Globus pallidus (tissue), 1 donor: ENCODE measurements at regions not wholly inside any gene's neighbourhood (a gene's known extent, or its start where the extent isn't known, plus 50 kb on each side); places are given as distances from the start of the nearest gene placed in this dataset.
"Not testable (repeated sequence)": the region's sequence is repeated elsewhere in the genome, so short reads cannot be mapped to it uniquely, and the experiment has no call there.

Experiments used
- DNase-seq: peaks from one replicate; pipeline ENCODE4 v3.0.0-alpha.2; 2015; ENCODE audit warnings: low spot score

GRCh38 chr3:168779970-168780645, 684.4 kb upstream of the GOLIM4 start:
- not testable (repeated sequence) for DNase-seq

GRCh38 chr3:168753724-168754123, 658.0 kb upstream of the GOLIM4 start:
- DNase-seq, result no peak

DNA sequence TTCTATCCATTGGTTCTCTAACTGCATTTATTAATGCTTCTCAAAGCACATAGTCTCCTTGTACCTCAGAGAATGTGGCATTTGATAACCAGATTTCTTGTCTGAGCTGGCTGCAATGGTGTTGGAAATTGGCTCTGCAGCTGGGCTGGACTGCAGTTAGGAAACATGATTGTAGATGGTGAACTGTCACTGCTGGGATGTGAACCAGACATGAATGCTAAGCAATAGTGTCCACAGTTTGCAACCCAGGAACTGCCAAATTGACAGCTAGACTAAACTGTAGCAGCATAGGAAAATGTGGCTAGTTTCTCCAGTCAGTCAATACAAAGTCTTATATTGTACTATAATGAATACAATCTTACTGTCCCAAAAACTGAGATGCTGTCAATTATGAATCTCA, 656.6 kb upstream of the GOLIM4 start:
- no peak for DNase-seq

DNA sequence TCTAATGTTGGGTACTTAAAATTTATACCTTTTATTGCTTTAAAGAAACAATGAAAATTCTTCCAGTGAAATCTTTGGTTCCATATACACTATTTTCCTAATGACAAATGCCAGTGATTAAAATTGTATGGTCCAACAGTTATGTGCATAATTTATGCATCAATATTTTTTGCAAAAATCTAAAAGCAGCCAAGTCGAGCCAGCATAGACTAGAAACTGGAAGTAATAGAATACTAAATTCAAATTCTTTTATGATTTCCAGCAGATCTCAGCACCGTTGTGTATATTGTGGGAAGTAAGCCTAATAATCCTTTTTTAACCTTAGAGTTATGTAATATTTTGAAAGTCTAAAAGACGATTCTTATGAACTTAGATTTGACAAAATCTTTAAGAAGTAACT, 652.0 kb upstream of the GOLIM4 start:
- no peak for DNase-seq

GRCh38 chr3:168738527-168739325, 643.0 kb upstream of the GOLIM4 start:
- no peak for DNase-seq

DNA sequence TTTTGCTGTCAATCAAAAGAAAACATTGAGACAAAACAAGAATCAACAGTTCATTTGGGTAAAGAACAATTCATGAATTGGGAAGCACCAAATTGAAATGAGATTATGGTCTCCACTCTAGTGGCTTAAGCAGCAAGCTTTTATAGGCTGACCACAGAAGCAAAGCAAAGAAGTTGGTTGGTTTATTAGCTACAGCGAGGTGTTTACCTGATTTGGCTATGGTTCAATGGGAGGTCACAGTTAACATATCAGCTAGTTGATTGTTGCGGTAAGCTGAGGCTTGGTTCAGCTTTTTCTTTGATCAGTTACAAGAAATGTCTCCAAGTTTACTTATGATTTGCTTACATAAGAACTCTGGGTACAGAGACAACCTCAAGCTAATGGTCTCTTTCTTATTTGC, 640.5 kb upstream of the GOLIM4 start:
- no peak for DNase-seq

DNA sequence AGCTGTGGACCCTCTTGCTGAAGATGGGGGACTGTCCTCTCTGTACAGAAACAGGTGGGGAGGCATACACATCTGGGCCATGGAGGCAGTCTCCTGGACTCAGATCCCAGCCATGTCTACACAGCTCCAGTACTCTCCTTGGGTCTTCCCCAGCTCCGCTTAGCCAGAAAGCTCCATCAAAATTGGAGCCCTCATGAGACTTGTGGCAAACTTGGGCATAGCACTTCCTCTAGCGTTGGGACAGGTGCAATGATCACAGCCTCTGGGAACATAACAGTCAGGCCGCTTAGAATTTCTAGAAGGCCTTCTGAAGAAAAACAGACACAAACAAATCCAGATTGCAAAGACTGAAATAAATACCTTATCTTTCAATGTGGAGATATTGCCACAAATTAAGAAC, 634.3 kb upstream of the GOLIM4 start:
- DNase-seq, result no peak

- DNase-seq, result no peak
These were observed 626.4 kb upstream of the GOLIM4 start for GRCh38 chr3:168722091-168722490.

DNA sequence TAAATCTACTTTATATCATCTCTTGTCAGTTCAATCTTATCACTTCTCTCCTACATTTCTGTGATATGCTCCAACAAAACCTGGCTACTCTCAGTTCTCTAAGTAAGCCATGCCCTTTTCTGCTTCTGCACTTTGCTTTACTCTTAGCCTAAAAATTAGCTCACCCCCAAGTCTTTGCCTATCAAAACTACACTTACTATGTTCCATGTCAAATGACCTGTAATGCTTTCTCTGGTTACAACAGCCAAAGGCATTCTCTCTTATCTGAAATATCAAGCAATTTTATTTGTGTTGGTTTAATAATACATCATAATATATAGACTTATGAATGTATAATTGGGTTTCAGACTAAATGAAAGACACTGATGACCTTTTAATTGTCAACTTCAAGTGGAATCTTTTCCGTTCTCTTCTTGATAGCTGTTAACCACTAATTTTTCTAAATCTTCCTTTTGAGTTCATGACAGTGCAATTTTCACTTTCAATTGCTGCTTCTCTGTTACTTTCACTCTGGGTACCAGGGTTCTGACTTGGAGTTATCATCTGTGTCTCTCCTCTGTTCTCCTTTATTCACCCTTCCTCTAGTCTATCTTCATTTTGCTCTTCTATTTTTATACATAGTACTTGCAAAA, 619.0 kb upstream of the GOLIM4 start:
- DNase-seq, result no peak

DNA sequence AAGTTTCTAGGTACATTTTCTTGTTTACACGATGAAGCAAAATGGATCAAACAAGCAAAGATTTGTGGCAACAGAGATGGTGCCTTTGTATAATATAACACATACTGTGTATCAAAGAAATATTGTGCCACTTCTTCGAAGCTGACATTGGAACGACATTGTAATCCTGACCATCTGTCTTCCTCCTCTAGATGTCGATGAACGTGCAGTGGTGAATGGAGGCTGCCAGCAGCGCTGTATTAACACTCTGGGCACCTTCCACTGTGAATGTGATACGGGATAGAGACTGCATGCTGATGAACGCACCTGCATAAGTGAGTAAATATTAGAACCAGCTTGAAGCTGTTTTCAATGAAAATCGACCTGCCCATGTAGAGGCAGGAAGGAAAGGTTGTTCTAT, 613.3 kb upstream of the GOLIM4 start:
- DNase-seq, result no peak

- DNase-seq, result no peak
These were observed 612.2 kb upstream of the GOLIM4 start for GRCh38 chr3:168707900-168708299.

- DNase-seq, result no peak
These were observed 609.7 kb upstream of the GOLIM4 start for GRCh38 chr3:168705412-168705811.

DNA sequence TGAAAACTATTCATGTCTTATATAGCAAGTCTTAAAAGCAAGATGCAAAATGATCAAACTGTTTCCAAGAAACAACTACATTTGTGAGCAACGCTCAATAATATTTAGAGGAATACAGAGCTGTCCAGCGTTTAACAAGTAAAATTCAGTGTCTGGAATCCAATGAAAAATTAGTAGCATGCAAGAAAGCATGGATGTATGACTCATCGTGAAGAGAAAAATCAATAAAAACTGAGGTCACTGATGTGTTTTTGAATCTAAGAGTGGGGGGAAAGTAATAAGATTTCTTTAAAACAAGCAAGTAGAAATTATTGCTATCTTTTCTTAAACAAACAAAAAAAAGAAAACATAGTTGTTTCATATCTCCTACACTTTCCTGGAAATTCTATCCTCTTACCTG, 600.3 kb upstream of the GOLIM4 start:
- no peak for DNase-seq

DNA sequence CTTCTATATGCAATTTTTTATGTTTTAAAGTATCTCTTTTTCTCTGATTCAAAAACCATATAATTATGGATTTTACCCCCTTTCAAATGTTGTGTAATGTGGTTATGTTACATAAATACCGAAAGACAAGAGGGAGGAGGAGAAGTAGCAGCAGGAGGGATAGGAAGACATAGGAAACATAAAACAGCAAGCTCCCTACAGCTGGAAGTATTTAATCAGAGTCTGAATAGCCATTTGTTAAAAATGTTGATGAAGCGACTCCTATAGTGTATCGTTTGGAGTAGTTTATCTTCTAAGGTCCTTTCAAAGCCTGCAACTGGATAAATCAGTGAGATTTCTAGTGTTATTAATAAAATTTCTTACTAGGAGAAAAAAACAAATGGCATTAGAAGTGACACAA, 598.1 kb upstream of the GOLIM4 start:
- DNase-seq, result no peak

DNA sequence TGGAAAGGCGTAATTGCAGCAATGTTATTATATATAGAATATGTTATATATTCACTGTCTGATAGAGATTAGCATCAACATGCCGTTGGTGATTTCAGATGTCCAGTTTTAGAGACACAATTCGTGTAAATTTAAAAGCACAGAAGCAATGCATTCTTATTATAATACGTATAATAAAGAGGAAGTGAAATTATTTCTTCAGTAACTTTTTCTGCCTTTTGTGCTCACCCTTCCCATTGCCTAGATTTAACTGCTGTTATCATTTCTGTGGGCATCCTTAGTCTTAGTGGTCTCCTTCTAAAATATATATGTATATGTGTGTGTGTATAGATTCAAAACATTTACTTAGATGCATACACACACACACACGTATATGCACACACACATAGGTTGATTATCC, 592.5 kb upstream of the GOLIM4 start:
- no peak for DNase-seq

DNA sequence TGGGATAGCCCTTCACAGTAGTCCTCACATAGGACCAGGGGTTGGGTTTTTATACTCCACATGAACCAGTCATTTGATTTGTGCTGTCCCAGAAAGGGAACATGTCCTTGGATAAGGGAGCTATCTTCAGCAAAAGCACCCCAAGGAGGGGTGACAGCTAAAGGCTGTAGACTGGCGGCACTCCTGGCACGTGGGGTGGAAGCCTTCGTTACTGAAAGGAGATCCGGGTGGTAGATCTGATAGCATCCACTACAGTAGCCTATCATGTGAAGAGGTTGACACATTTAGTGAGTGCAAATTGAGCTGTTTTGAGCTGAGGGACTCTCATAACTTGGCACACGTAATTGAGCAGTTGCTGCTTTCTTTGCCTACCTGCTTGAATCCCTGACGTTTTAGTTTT, 588.8 kb upstream of the GOLIM4 start:
- no peak for DNase-seq

GRCh38 chr3:168678730-168679129, 583.0 kb upstream of the GOLIM4 start:
- DNase-seq, result no peak

DNA sequence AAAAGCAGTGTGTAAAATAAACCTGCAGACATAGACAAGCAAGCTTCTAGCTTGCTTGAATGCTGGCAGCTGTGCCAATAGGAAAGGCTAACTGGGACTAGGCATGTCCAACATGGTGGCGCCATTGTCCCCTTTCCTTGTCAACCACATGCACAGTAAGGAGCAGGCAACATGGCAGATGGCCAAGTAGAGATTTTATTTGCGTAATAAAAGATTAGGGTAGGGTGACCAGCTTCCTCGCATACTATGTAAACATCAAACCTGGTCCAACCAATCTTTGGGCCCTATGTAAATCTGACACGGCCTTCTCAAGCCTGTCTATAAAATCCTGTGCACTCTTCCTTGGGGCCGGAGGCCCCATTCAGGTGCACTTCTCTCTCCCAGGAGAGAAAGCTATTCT, 575.4 kb upstream of the GOLIM4 start:
- no peak for DNase-seq

DNA sequence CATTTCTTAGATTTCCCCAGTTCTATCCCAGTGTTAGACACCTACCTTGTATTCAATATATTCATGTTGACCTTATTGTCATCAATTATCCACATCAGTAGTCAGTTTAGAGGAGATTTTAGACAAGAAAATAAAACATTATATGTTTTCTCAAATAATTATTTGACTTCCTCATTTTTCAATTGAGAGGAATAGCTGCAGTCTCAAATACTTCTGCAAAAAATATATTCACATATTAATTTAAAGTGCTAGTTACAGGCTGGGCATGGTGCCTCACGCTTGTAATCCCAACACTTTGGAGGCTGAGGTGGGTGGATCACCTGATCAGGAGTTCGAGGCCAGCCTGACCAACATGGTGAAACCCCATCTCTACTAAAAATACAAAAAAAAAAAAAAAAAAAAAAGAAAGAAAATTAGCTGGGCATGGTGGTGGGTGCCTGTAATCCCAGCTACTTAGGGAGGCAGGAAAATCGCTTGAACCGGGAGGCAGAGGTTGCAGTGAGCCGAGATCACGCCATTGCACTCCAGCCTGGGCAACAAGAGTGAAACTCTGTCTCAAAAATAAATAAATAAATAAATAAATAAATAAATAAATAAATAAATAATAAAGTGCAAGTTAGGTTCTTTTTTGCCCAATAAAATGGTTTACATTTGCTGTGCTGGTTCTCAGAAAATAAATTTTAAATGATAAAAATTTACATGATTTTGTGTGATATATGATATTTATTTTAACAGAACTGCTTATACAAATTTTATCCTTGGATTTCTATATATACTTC, 565.3 kb upstream of the GOLIM4 start:
- not testable (repeated sequence) for DNase-seq

GRCh38 chr3:168659015-168659414, 563.3 kb upstream of the GOLIM4 start:
- DNase-seq, result no peak

DNA sequence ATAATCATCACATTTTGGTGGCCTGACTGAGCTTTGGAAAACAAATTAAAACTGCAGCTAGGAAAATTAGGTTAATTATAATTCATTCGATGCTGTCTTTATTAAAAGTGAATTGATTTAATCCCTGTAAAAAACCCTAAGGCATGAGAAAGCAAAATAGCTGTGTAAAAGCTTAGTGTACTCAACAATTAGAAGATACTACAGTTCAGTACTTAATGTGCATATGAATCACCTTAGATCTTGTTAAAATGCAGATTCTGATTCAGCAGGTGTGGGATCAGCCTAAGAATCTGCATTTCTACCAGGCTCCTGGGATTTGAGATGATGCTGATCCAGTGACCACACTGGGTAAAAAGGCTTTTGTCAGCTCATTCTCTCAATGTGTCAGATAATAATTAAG, 559.9 kb upstream of the GOLIM4 start:
- DNase-seq, result no peak

- DNase-seq, result no peak
These were observed 559.0 kb upstream of the GOLIM4 start for GRCh38 chr3:168654700-168655099.

DNA sequence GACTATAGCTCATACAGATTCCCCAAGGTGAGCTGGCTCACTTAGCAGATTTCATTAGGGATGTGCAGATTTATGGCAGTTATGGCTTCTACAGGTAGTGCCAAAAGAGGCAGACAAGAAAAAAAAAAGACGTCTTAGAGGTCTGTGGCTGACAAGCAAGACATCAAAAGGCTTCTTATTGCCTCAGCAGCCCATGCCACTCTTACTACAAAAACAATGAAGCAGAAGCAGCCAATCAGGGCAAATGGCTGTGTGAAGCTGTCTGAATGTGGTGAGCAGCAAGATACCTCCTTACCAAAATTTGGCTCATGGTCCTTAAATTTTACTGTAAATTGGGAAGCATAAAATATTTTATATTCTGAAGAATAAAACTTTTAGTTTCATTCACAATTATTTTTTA, 557.5 kb upstream of the GOLIM4 start:
- DNase-seq, result no peak
